ENCODE measurements at regions not wholly inside any gene's neighbourhood (a gene's known extent, or its start where the extent isn't known, plus 50 kb on each side); places are given as distances from the start of the nearest gene placed in this dataset.

DNA sequence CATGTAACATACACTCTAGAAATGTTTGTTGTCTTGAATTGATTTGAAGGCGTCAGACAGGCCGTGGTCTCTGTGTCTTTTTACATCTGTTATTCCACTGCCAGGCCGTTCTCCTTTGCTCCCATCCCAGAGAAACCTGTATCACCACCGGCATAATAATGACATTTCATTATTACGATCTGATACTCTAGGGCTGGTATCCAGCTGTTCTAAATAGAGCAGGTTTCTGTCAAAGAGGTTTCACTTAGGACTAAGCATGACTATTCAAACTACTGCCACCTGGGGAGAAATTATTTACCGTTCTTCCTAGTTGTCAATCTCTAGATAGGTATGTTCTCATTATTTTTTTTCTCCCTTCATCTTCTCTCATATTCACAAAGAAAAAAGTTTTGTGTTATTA is 1016.2 kb upstream of the EEF2KMT start:
- TF ChIP-seq, protein P1, sequence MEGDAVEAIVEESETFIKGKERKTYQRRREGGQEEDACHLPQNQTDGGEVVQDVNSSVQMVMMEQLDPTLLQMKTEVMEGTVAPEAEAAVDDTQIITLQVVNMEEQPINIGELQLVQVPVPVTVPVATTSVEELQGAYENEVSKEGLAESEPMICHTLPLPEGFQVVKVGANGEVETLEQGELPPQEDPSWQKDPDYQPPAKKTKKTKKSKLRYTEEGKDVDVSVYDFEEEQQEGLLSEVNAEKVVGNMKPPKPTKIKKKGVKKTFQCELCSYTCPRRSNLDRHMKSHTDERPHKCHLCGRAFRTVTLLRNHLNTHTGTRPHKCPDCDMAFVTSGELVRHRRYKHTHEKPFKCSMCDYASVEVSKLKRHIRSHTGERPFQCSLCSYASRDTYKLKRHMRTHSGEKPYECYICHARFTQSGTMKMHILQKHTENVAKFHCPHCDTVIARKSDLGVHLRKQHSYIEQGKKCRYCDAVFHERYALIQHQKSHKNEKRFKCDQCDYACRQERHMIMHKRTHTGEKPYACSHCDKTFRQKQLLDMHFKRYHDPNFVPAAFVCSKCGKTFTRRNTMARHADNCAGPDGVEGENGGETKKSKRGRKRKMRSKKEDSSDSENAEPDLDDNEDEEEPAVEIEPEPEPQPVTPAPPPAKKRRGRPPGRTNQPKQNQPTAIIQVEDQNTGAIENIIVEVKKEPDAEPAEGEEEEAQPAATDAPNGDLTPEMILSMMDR (IDR thresholded peaks at IDR 0.05): no peak
- no peak for TF ChIP-seq POLR2A (IDR thresholded peaks at IDR 0.05)
